HepG2 (cell line): ENCODE measurements at regions not wholly inside any gene's neighbourhood (a gene's known extent, or its start where the extent isn't known, plus 50 kb on each side); places are given as distances from the start of the nearest gene placed in this dataset.

Experiments
- ATAC-seq: fragments of 200-7000 bp; cut with Tn5 transposase; 3 replicates; pipeline ENCODE4 v1.9.1; 2020; ENCODE audit warnings: mild to moderate bottlenecking, moderate library complexity
- BruUV-seq: library from RNA; stranded (reverse); fragments of 400-500 nt; replicated peaks from 2 replicates; lab custom pipeline; 2021; lab: Mats Ljungman, UMichigan
- CTCF ChIA-PET: fragments of 300-600 bp; formaldehyde crosslinking; extraction: SDS; loops from one replicate; lab custom pipeline; 2021; ENCODE audit warnings: low total read pairs, inconsistent platforms, low intra/inter-chr PET ratio; lab: Yijun Ruan, JAX
- POLR2A ChIA-PET: fragments of 350-600 bp; sonication (Branson Sonifier 250); formaldehyde crosslinking; loops from one replicate; lab custom pipeline; 2020; ENCODE audit warnings: antibody characterized with exemption, inconsistent platforms; lab: Yijun Ruan, JAX
- DNase-seq: peaks from one replicate; pipeline ENCODE4 v3.0.0-alpha.2; 2015; ENCODE audit warnings: low spot score
- FAIRE-seq: peaks from 3 replicates; lab custom pipeline; 2011; peaks lifted over from hg19 to GRCh38; lab: Jason Lieb, UNC
- H2AFZ ChIP-seq: one replicate; pipeline ENCODE4 v1.6.1; 2011; ENCODE audit warnings: low read length, inconsistent platforms
- H3K27ac ChIP-seq: fragments of 300-600 bp; 3 replicates; pipeline ENCODE4 v1.8.0; 2011; ENCODE audit warnings: mixed run types, mild to moderate bottlenecking, mixed read lengths, low read length, inconsistent platforms; ENCODE audit not compliant: insufficient read depth; ENCODE audit errors: extremely low read length
- H3K27me3 ChIP-seq, 2 experiments: fragments of 200-600 bp in 1 of 2; 2 replicates in 1 of 2; 3 replicates in 1 of 2; pipeline versions ENCODE4 v1.6.0 to v1.8.0; 2011; ENCODE audit warnings: low read length in 2 of 2, mild to moderate bottlenecking in 2 of 2, moderate library complexity in 2 of 2, inconsistent platforms in 1 of 2; ENCODE audit not compliant: insufficient read depth in 2 of 2, control insufficient read depth in 1 of 2
- H3K36me3 ChIP-seq, 2 experiments: fragments of 200-600 bp in 1 of 2; replicated peaks in 1 of 2; 2 replicates in 1 of 2; 3 replicates in 1 of 2; pipeline versions ENCODE4 v1.5.1 to v1.8.0; 2011; ENCODE audit warnings: low read length in 2 of 2, inconsistent platforms in 1 of 2; ENCODE audit not compliant: insufficient read depth in 2 of 2, control insufficient read depth in 1 of 2
- H3K4me1 ChIP-seq: 2 replicates; pipeline ENCODE4 v1.5.1; 2012; ENCODE audit warnings: low read length, inconsistent platforms; ENCODE audit not compliant: insufficient read depth
- H3K4me2 ChIP-seq: 2 replicates; pipeline ENCODE4 v1.6.0; 2011; ENCODE audit warnings: low read depth, low read length, inconsistent platforms
- H3K4me3 ChIP-seq, 3 experiments: fragments of 200-600 bp in 1 of 3; sonication (generic), shearing (Covaris generic) in 1 of 3; replicated peaks in 1 of 3; 2 replicates each; pipeline ENCODE4 v1.5.1; 2011 to 2016; ENCODE audit warnings: low read length in 3 of 3, inconsistent platforms in 2 of 3, low read depth in 2 of 3, mild to moderate bottlenecking in 2 of 3, control low read depth in 1 of 3, mixed read lengths in 1 of 3; ENCODE audit not compliant: insufficient read depth in 1 of 3
- H3K79me2 ChIP-seq: one replicate; pipeline ENCODE4 v1.6.1; 2011; ENCODE audit warnings: low read length, inconsistent platforms; ENCODE audit not compliant: insufficient read depth
- H3K9ac ChIP-seq: 2 replicates; pipeline ENCODE4 v1.6.0; 2011; ENCODE audit warnings: mild to moderate bottlenecking, low read depth, low read length, inconsistent platforms; ENCODE audit not compliant: insufficient read depth
- H3K9me3 ChIP-seq: 2 replicates; pipeline ENCODE4 v1.5.1; 2012; ENCODE audit warnings: mild to moderate bottlenecking, low read length
- H4K20me1 ChIP-seq: 2 replicates; pipeline ENCODE4 v1.6.0; 2011; ENCODE audit warnings: inconsistent platforms, mild to moderate bottlenecking, low read length, moderate library complexity; ENCODE audit not compliant: insufficient read depth
- DMTF1 ChIP-seq: sonication (generic); formaldehyde crosslinking; IDR thresholded peaks from 2 replicates; pipeline ENCODE4 v1.4.0; 2020; ENCODE audit warnings: mild to moderate bottlenecking, missing genetic modification reagents
- DRAP1 ChIP-seq: IDR thresholded peaks from 2 replicates; pipeline ENCODE4 v1.6.1; 2016; ENCODE audit warnings: missing genetic modification reagents, missing compliant biosample characterization
- HNRNPH1 ChIP-seq: fragments of 200-400 bp; formaldehyde crosslinking; optimal IDR thresholded peaks from 2 replicates; pipeline ENCODE3; 2017; ENCODE audit warnings: mild to moderate bottlenecking, low read depth, low read length
- KLF12 ChIP-seq: sonication (generic); formaldehyde crosslinking; IDR thresholded peaks from 2 replicates; pipeline ENCODE4 v1.4.0; 2020; ENCODE audit warnings: missing genetic modification reagents, borderline replicate concordance
- TARDBP ChIP-seq: sonication (generic); formaldehyde crosslinking; IDR thresholded peaks from 2 replicates; pipeline ENCODE4 v1.8.0; 2022; ENCODE audit warnings: mild to moderate bottlenecking, missing genetic modification reagents
- TGIF2 ChIP-seq: IDR thresholded peaks from 2 replicates; pipeline ENCODE4 v1.6.1; 2016; ENCODE audit warnings: control low read depth, missing compliant biosample characterization
- XRCC5 ChIP-seq: fragments of 200-400 bp; formaldehyde crosslinking; optimal IDR thresholded peaks from 2 replicates; pipeline ENCODE3; 2017; ENCODE audit warnings: mild to moderate bottlenecking, low read length
- ZBTB7A ChIP-seq: sonication (generic); formaldehyde crosslinking; IDR thresholded peaks from 2 replicates; pipeline ENCODE4 v1.8.0; 2022; ENCODE audit warnings: mild to moderate bottlenecking, missing genetic modification reagents
- ZFP82 ChIP-seq: sonication (generic); formaldehyde crosslinking; IDR thresholded peaks from 2 replicates; pipeline ENCODE4 v1.5.1; 2020; ENCODE audit warnings: mild to moderate bottlenecking, missing genetic modification reagents, borderline replicate concordance
- ZKSCAN1 ChIP-seq: fragments of 150-350 bp; IDR thresholded peaks from 2 replicates; pipeline ENCODE4 v1.6.1; 2014; ENCODE audit warnings: low read length
- ZNF136 ChIP-seq: sonication (generic); formaldehyde crosslinking; IDR thresholded peaks from 2 replicates; pipeline ENCODE4 v1.8.1; 2022; ENCODE audit warnings: low read depth, mild to moderate bottlenecking, moderate library complexity, missing genetic modification reagents
- ZNF546 ChIP-seq: sonication (generic); formaldehyde crosslinking; conservative IDR thresholded peaks from 2 replicates; pipeline ENCODE4 v1.8.1; 2023; ENCODE audit warnings: mild to moderate bottlenecking, missing genetic modification reagents
- ZNF615 ChIP-seq: sonication (generic); formaldehyde crosslinking; IDR thresholded peaks from 2 replicates; pipeline ENCODE4 v1.5.0; 2020; ENCODE audit warnings: mild to moderate bottlenecking, missing genetic modification reagents, borderline replicate concordance
- ZNF724P ChIP-seq: sonication (generic); formaldehyde crosslinking; IDR thresholded peaks from 2 replicates; pipeline ENCODE4 v1.8.0; 2022; ENCODE audit warnings: missing genetic modification reagents, borderline replicate concordance
- ZNF768 ChIP-seq: sonication (generic); formaldehyde crosslinking; IDR thresholded peaks from 2 replicates; pipeline ENCODE4 v1.4.0; 2020; ENCODE audit warnings: missing genetic modification reagents
- WGBS: methylation state at CpG from one replicate; pipeline ENCODE4 v1.1.6; 2017; ENCODE audit warnings: low lambda C conversion rate; 5-methylcytosine and 5-hydroxymethylcytosine counted together
- in situ Hi-C: cut with HindIII; loops from 2 replicates; pipeline ENCODE4 v1.10.0; 2017; ENCODE audit warnings: low pct_unique_long_range_greater_than_20kb; ENCODE audit not compliant: extremely low pct_ligation_motif_present
- intact Hi-C: fragments of 100-400 bp; cut with micrococcal nuclease; formaldehyde crosslinking; loops from one replicate; pipeline ENCODE4 v1.10.0; 2022; ENCODE audit not compliant: unreplicated experiment
- TF ChIP-seq, protein P1 (sequence below): sonication (generic); formaldehyde crosslinking; IDR thresholded peaks from 2 replicates; pipeline ENCODE4 v1.4.0; 2020; ENCODE audit warnings: missing genetic modification reagents

DNA sequence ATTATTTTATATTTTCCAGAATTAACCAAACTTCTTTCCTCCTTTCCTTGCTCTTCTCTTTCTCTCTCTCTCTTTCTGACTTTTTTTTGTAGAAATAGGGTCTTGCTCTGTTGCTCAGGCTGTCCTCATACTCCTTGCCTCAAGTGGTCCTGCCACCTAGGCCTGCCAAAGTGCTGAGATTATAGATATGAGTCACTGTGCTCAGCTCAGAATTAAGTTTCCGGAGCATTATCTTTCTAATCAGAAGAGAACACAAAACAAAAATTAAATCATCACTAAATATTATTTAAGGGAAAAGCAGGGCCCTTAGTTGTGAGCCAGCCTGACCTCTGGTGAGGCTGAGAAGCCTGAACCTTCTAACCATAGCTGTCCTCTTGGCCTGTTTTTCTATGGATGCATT lies 168.2 kb downstream of the SOX2 start (continued):
- no peak for TF ChIP-seq DMTF1 (CRISPR knock-in tag)

DNA sequence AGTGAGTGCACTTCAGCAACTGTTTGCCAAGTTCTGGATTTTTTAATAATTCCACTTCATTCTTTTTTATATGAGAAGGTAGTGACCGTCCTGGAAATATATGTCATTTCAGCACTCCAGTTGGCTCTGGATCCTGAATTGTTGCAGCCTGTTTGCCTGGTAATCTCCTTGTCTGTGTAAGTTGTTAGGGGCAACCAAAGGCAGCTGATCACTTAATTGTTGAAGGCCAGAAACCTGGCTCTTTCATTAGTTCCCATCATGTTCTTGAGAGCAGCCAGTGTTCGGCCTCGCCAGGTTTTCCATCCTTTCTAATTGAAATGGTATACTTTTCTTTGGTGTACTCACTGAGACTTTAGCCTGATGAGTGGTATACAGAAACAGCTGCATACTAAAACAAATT lies 168.6 kb downstream of the SOX2 start:
- ChIA-PET POLR2A (no interaction called here), CTCF (no interaction called here)
- WGBS, result 49% methylated on average over 3 of the region's 3 CpGs
- no peak overlapping the region for H3K27ac ChIP-seq
- H3K79me2 ChIP-seq, result no peaks in the 10 kb centered on the region
- DNase-seq, result no peak
- H4K20me1 ChIP-seq, result no peaks in the 10 kb centered on the region
- FAIRE-seq, result no peak
- H3K36me3 ChIP-seq, result no peaks in the 10 kb centered on the region
- in situ Hi-C loops (no loop called here), intact Hi-C loops (no loop called here)
- H3K9me3 ChIP-seq, result no peaks in the 10 kb centered on the region
- TF ChIP-seq KLF12 (CRISPR knock-in tag) (no peak), ZNF615 (CRISPR knock-in tag) (no peak), DRAP1 (CRISPR knock-in tag) (no peak), ZNF136 (CRISPR knock-in tag) (no peak), ZNF768 (CRISPR knock-in tag) (no peak), ZNF546 (CRISPR knock-in tag) (no peak), TARDBP (no peak), XRCC5 (no peak), ZFP82 (CRISPR knock-in tag) (no peak), HNRNPH1 (no peak), ZKSCAN1 (no peak), TGIF2 (no peak), ZBTB7A (CRISPR knock-in tag) (no peak), ZNF724P (CRISPR knock-in tag) (no peak)
- TF ChIP-seq, protein P1, sequence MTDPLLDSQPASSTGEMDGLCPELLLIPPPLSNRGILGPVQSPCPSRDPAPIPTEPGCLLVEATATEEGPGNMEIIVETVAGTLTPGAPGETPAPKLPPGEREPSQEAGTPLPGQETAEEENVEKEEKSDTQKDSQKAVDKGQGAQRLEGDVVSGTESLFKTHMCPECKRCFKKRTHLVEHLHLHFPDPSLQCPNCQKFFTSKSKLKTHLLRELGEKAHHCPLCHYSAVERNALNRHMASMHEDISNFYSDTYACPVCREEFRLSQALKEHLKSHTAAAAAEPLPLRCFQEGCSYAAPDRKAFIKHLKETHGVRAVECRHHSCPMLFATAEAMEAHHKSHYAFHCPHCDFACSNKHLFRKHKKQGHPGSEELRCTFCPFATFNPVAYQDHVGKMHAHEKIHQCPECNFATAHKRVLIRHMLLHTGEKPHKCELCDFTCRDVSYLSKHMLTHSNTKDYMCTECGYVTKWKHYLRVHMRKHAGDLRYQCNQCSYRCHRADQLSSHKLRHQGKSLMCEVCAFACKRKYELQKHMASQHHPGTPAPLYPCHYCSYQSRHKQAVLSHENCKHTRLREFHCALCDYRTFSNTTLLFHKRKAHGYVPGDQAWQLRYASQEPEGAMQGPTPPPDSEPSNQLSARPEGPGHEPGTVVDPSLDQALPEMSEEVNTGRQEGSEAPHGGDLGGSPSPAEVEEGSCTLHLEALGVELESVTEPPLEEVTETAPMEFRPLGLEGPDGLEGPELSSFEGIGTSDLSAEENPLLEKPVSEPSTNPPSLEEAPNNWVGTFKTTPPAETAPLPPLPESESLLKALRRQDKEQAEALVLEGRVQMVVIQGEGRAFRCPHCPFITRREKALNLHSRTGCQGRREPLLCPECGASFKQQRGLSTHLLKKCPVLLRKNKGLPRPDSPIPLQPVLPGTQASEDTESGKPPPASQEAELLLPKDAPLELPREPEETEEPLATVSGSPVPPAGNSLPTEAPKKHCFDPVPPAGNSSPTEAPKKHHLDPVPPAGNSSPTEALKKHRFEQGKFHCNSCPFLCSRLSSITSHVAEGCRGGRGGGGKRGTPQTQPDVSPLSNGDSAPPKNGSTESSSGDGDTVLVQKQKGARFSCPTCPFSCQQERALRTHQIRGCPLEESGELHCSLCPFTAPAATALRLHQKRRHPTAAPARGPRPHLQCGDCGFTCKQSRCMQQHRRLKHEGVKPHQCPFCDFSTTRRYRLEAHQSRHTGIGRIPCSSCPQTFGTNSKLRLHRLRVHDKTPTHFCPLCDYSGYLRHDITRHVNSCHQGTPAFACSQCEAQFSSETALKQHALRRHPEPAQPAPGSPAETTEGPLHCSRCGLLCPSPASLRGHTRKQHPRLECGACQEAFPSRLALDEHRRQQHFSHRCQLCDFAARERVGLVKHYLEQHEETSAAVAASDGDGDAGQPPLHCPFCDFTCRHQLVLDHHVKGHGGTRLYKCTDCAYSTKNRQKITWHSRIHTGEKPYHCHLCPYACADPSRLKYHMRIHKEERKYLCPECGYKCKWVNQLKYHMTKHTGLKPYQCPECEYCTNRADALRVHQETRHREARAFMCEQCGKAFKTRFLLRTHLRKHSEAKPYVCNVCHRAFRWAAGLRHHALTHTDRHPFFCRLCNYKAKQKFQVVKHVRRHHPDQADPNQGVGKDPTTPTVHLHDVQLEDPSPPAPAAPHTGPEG (CRISPR knock-in tag), result no peak
- no peak overlapping the region for H3K9ac ChIP-seq
- no peak overlapping the region for H2AFZ ChIP-seq
- H3K27me3 ChIP-seq, result no peaks in the 10 kb centered on the region
- no peak overlapping the region for H3K4me3 ChIP-seq
- BruUV-seq, result no TSS peak
- ATAC-seq, result no peak
- H3K4me2 ChIP-seq, result no peak overlapping the region
- H3K4me1 ChIP-seq, result no peaks in the 10 kb centered on the region
